NCI-H69 (cell line): ENCODE measurements at regions not wholly inside any gene's neighbourhood (a gene's known extent, or its start where the extent isn't known, plus 50 kb on each side); places are given as distances from the start of the nearest gene placed in this dataset.

ENCODE experiments used
- DNase-seq: peaks from one replicate; lab custom pipeline; 2025; lab: John Stamatoyannopoulos, UW

- no peak for DNase-seq
Observed at GRCh38 chr9:89863141-89863540, 258.3 kb downstream of the GADD45G start.

GRCh38 chr9:89863837-89864236 lies 259.0 kb downstream of the GADD45G start:
- peak; percentile 74 for DNase-seq

- peak; percentile 74 for DNase-seq
Observed at GRCh38 chr9:89864257-89864656, 259.4 kb downstream of the GADD45G start.

GRCh38 chr9:89864731-89865130 lies 259.9 kb downstream of the GADD45G start:
- DNase-seq, result peak; percentile 72

- DNase-seq, result no peak
Observed at GRCh38 chr9:89865357-89865756, 260.5 kb downstream of the GADD45G start.

- DNase-seq, result no peak
Observed at GRCh38 chr9:89865981-89866380, 261.2 kb downstream of the GADD45G start.

GRCh38 chr9:89866701-89867100 lies 261.9 kb downstream of the GADD45G start:
- no peak for DNase-seq

- peak; percentile 56 for DNase-seq
Observed at GRCh38 chr9:89868100-89868499, 263.3 kb downstream of the GADD45G start.

GRCh38 chr9:89869793-89870580 lies 265.2 kb downstream of the GADD45G start:
- peak; percentile 52 for DNase-seq

GRCh38 chr9:89871871-89872331 lies 267.1 kb downstream of the GADD45G start:
- no peak for DNase-seq

- no peak for DNase-seq
Observed at GRCh38 chr9:89872426-89872912, 267.7 kb downstream of the GADD45G start.

- no peak for DNase-seq
Observed at GRCh38 chr9:89872913-89873707, 268.3 kb downstream of the GADD45G start.

GRCh38 chr9:89873801-89874200 lies 269.0 kb downstream of the GADD45G start:
- DNase-seq, result no peak

- peak; percentile 88 for DNase-seq
Observed at GRCh38 chr9:89874351-89875321, 269.8 kb downstream of the GADD45G start.

- DNase-seq, result peak; percentile 88
Observed at GRCh38 chr9:89877051-89878002, 272.5 kb downstream of the GADD45G start.

- no peak for DNase-seq
Observed at GRCh38 chr9:89878003-89878411, 273.2 kb downstream of the GADD45G start.

- DNase-seq, result peak; percentile 94
Observed at GRCh38 chr9:89878687-89879086, 273.9 kb downstream of the GADD45G start.

GRCh38 chr9:89879276-89879675 lies 274.5 kb downstream of the GADD45G start:
- peak; percentile 41 for DNase-seq

GRCh38 chr9:89879701-89880100 lies 274.9 kb downstream of the GADD45G start:
- DNase-seq, result no peak

- no peak for DNase-seq
Observed at GRCh38 chr9:89880161-89880560, 275.3 kb downstream of the GADD45G start.

GRCh38 chr9:89880721-89881120 lies 275.9 kb downstream of the GADD45G start:
- DNase-seq, result no peak
